GM18519 (cell line): ENCODE measurements at regions not wholly inside any gene's neighbourhood (a gene's known extent, or its start where the extent isn't known, plus 50 kb on each side); places are given as distances from the start of the nearest gene placed in this dataset.
"Not testable (repeated sequence)": the region's sequence is repeated elsewhere in the genome, so short reads cannot be mapped to it uniquely, and the experiment has no call there.

Source experiments
- ATAC-seq: cut with Tn5 transposase; IDR thresholded peaks from one replicate; pipeline ENCODE4 v1.9.1; 2021; ENCODE audit warnings: mild to moderate bottlenecking, moderate library complexity; ENCODE audit not compliant: unreplicated experiment, low FRiP score

DNA sequence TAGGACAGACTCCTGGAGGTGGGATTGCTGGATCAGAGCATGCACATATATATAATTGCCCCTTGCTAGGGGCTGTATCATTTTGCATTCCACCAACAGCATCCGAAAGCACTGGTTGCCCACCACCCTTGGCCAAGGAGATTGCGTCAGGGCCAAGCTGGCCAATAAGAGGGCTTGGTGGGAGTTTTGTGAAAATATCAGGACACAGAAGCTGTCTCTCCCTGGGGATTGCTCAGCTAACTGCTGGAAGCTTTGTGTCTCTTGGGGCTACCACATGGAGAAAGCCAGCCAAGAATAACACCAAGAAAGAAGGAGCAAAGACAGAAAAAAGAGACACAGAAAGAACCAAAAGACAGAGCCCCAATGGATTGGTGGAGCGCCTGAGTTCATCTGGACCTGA, 90.6 kb upstream of the RALGAPA2 start:
- ATAC-seq, result no peak

DNA sequence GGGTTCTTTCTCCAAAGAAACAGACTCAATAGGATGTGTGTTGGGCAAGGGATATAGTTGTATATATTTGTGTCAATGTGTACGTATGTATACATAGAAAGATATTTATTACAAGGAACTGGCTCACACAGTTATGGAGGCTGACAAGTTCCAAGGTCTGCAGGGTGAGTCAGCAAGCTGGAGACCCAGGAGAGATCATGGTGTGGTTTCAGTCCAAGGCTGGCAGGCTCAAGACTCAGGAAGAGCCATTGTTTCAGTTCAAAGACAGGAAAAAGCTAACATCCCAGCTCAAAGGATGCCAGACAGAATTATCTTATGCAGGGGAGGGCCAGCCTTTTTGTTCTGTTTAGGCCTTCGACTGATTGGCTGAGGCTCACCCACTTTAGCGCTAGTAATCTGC, 89.9 kb upstream of the RALGAPA2 start:
- ATAC-seq, result no peak

DNA sequence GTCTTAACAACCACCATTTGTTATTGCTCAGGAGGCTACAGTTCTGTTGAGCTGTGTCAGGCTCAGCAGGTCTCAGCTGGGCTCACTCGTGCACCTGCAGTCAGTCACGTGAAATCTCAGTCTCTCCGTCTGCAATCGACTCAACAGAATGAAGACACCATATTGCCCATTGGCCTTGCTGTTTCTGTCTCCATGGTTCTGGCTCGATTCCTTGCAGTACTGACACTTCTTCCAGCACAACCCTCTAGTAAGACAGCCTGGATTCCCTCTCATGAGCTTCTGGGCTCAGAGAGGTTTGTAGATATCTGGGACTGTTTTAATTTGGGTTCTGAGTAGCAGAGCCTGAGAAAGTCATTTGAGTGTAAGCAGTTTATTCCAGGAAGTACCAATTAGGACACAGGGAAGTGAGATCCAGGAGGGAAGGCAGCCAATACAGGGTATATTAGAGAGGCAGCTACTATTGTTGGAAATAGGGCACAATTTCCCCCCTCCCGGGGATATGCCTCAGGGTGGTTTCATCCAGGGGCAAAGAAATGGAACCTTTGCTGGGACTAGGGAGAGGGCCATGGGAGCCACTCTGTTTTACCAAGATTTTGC, 87.4 kb upstream of the RALGAPA2 start:
- no peak for ATAC-seq

DNA sequence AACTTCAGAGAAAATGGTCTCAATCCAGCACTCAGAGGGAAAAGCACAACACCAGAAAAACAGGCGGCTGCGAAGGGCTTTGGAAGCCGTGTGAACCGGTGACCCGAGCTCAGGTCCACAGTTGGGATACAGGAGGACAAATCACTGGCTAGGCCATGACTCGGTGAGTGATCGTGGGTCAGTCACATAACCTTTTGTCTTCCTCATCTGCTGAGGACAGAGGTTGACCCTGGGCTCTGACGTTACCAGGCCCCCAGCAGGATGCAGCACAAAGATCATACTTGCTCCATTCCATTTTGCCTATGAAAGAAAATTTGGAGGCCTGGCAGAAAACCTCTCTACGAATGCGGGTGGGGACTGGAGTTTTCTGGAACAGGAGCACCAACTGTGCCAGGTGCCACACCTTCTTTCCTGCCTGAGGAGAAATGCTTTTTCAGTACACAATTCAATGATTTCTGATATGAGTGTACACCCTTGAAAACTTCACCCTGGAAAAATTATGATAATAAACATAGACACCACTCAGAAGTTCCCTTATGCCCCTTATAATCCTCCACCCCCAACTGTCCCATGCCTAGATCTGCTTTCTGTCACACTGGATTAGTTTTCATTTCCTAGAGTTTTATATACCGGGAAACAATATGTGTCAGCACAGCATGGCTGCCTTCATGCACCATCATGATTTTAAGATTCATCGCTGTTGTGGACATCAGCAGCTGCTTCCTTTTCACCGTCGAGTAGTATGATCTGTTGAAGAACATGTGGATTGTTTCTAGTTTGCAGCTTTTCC, 85.3 kb upstream of the RALGAPA2 start:
- ATAC-seq, result no peak

DNA sequence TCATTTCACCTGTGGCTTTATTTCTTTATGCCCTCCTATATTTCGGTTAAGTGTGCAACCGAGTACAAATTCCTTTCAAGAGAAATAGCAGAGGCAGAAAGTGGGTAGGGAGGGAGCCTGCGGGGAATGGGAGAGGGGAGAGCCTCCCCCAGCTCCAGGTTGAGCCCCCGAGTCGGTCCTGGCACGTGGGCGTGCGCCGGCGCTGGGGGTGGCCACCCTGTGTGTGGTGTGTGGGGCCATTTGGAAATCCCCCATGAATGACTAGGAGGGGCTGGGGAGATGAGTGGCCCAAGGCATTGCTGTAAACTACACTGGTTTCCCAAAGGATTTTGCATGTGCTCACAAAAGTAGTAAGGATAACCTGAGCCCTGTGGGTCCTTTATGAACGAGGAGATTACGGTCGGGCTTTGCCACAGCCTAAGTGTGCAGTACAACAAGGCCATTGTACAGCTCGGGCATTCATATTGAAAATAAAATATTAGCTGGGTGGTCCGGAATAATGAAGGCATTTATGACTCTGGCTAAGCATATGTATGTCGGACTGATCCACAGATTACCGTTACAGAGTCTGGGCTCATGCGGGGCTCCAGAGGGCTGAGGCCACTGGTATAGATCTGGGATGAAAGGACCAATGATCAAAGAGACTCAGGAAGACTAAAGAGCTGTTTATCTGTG, 84.5 kb upstream of the RALGAPA2 start:
- no peak for ATAC-seq

DNA sequence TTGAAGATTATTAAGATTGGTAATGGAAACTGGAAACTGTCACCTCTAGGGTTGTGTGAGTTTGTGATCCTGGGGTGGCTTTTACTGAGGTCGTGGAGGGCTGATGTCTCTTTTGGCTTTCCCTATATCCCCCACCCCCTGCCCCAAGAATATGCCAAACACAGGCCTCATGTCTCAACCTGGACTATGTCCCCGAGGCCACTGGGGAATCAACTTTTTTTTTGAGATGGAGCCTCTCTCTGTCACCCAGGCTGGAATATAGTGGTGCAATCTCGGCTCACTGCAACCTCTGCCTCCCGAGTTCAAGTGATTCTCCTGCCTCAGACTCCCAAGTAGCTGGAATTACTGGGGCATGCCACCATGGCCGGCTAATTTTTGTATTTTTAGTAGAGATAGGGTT, 83.3 kb upstream of the RALGAPA2 start:
- ATAC-seq, result no peak

DNA sequence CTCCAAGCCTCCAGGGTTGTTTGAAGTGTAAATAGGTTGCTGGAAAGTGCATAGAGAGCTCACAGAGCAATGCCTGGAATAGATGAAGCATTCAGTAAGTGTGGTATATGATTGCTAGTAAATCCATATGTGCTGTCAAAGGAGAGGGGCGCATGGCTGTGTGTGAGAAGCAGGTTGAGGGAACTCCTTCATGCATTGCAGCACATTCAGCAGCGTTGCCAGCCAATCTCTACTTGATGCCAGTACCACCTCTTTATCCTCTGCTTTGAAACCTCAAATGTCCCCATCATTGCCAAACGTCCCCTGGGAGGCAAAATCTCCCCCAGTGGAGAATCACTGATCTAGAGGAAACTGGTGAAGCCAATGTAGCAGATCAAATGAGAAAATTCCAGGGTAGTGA, 82.7 kb upstream of the RALGAPA2 start:
- ATAC-seq, result no peak

DNA sequence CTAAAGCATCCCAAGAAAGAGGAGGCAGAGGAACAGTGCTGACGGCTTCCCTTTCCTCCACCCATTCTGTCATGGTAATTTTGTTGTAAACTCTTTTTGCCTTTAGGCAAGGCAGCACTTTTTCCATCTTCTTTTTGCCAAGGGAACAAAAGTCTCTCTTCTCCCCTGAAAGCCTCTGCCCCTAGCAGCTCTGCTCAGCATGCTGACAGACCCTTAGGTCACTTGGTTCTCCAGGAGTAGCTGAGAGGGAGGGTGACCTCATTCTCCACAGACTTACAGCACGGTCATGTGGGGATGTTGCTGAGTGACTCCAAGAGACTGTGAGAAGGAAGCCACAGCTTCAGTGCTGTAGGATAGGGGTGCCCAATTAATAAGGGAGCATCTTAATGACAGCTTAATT, 81.1 kb upstream of the RALGAPA2 start:
- ATAC-seq, result no peak

DNA sequence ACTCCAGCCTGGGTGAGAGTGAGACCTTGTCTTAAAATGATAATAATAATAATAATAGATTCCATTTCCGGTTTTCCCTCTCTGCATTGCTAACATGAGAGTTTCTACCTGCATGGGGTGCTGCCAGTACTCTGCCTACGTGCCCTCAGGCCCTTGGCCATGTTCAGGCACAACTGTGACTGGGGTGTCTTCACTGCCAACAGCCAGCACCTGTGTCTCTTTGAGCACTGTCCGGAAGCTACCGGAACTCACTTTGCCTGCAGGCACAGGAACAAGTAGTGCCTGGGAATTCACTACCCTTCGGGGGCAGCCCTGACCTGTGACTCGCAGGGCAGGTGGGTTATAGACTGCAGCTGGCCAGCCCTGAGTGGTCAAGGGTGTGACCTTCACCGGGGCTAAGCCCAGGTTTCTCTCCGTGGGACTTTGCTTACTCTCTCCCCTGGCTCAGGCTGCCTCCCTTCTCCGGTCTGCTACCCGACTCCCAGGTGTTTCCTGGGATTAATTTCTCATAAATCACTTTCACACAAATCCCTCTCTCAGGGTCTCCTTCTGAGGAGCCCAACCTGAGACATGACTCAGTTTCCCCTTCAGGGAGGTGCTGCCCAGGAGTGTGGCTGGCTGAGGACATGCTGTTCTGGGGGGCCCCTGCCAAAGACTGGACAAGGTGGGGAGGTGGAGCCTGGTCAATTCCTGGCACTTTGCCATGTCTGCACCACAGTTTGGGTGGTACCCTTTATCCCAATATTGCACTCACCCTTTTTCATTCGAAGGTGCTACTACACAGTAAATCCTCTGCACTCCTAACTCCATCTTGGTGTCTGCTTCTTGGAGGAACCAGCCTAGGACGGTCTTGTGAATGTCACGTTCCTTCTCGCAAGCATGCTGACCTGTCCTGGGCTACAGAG, 79.5 kb upstream of the RALGAPA2 start:
- no peak for ATAC-seq

DNA sequence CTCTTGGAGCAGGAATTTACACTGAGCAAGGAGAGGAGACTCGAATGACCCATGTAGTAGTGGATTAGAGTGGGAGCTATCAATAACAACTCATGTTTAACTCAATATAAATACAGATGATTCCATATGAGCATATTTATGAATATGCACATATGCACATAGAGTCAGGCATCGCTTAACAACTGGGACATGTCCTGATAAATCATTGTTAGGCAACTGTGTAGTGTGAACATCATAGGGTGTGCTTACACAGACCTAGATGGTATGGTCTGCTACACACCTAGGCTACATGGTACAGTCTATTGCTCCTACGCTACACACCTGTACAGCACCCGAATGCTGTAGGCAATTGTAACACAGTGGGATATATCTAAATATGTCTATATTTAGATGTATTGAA, 75.9 kb upstream of the RALGAPA2 start:
- ATAC-seq, result no peak

DNA sequence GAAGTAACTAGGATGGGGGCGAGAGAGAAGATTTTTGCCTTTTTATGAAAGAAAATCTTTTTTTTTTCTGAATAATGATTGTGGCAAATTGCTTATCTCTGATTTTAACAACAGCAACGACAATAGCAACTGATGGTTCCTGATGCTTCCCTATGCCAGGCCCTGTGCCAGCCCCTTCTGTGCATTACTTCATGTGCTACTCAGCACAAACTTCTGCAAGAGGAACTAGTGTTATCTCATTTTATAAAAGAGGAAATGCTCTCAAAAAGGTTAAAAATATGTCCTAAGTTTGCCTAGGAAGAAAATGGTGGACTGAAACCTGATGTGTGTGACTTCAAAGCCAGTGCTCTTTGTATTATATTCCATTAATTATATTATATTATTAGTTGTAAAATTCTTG, 74.0 kb upstream of the RALGAPA2 start:
- ATAC-seq, result no peak

DNA sequence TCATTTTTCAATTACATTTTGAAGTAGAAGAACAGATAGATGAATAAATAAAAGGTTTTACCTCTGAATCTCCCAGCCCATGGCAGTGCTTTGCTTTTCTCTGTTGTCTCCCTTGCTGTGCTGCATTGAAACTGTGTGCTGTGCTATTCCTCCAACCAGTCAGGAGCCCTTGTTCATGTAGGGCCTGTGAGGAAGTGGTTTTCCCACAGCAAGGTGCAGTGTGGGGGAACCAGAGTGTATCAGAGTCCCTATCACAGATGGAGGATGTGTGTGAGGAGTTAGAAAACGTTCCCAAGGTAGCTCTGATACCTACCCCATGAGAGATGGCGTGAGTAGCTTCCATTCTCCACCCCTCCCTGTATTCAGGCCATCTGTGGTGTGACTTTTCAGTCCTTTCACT, 72.8 kb upstream of the RALGAPA2 start:
- no peak for ATAC-seq

DNA sequence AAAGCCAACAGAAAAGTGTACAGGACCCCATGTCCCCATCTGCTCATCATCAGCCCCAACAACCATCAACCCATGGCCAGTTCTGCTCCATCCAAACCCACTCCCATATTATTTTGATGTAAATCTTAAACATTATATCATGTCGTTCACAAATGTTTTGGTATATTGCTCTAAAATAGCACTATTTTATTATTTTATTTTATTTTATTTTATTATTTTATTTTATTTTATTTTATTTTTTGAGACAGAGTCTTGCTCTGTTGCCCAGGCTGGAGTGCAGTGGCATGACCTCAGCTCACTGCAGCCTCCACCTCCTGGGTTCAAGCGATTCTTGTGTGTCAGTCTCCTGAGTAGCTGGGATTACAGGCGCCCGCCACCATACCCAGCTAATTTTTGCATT, 72.0 kb upstream of the RALGAPA2 start:
- ATAC-seq, result not testable (repeated sequence)

DNA sequence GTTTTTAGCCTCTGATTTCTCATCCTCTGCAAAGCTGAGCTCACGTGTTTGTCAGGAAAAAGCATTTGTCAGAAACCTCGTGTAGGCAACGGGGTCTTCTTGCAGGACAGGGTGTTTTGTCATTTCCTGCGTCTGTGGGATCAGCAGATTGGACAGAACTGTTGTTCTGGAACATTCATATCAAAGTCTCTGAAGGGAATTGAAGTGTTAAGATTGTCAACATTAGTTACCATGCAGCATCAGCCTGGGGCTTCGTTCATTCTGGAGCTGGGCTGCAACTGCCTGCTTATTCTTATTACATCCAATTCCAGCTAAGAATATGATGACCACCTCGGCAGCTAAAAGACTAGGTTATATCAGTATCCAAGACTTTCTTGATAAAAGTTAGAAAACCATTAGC, 71.0 kb upstream of the RALGAPA2 start:
- ATAC-seq, result no peak

DNA sequence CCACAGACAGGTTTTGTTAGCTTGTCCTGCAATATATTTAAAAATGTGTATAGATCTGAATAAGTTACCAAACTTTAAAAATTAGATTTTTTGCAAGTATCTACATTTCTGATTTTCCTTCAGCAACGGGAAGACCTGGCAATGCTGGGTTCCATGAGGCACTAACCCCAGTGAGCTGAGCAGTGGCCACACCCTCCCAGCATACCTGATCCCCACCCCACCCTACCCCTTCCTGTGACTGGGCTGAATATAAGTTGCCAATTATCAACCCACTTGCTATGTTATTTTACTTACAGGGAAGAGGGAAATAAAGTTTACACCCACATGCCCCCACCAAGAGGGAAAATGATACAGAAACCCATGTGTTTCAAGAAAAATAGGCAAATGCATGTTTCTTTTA, 70.3 kb upstream of the RALGAPA2 start:
- ATAC-seq, result no peak

DNA sequence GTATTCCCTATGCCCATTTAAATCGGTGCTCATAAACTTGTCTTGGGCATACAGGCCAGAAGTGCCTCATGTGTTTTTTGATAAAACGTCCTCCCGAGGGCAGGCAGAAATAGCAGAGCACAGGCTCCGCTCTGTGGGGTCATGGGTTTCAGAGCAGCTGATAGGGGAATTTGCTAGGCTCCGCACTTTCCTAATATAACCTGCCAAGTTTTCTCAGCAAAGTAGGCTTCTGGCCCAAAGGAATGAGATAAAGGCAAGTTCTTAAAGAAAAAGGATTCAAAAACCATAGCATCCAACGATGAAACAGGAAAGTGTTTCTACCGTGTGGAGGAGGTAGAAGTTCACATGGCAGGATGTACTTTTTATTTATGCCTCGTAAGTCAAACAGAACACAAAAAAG, 69.8 kb upstream of the RALGAPA2 start:
- ATAC-seq, result no peak

DNA sequence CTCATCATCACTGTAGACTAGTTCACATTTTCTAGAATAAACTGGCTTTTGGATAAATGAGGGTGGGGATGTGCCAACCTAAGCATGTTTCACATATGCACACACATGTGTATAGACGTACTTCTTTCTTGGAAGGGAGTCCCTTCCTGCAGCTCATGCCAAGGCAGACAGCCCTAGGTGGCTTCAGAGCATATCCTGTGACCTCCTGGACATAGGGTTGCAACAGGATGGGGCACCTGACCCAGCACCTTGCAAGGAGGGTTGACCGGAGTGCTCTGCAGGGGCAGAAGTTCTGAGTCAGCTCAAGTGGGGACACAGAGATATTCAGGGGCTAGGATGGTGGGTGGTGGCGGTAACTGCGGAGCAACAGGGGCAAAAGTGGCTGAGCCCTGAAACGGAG, 68.6 kb upstream of the RALGAPA2 start:
- ATAC-seq, result no peak

DNA sequence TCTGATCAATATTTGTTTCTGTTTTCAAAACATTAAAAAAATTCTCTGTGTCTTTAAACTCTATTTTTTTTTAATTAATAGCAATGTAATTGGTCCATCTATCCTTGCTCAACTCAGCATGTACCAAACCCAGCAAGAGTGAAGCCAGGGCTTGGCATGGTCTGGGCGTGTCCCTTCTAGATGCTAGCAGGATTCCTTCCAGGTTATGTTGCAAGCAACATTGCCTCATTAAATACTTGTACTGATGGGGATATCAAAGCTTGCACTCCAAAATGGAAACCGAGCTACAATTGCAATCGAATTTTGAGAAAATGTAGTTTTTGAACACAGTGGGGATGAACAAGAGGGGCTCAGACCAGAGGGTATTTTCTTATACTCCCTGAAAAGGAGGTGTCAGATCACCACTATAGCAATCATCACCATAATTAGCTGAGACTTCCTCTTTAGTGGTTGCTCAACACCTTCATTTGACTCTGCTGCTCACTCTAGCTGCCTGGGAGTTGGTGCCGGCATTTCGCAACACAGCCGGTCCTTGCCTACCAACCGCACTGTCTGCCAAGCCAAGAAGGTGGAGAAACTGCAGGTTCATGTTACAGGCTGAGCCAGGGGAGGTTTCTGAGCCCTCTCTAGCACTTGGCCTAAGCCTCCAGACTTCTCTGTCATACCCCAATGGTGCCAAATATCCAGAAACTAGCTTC, 67.8 kb upstream of the RALGAPA2 start:
- no peak for ATAC-seq

DNA sequence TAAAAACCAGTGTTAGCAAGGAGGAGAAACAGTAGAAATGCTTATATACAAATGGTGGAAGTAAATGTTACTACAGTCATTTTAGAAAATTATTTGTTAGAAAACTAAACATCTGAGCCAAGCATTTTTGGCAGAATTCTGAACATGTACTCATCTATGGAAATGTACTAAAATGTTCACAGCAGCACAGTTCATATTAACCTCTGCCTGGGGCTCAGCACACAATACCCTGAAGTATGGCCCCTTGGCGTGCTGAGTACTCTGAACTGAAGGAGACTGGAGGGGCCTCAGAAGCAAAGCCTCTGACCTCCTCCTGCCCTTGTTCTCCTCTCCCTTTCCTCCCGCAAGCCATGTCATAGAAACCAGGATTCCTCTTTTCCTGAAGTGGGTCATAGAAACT, 66.2 kb upstream of the RALGAPA2 start:
- ATAC-seq, result no peak

DNA sequence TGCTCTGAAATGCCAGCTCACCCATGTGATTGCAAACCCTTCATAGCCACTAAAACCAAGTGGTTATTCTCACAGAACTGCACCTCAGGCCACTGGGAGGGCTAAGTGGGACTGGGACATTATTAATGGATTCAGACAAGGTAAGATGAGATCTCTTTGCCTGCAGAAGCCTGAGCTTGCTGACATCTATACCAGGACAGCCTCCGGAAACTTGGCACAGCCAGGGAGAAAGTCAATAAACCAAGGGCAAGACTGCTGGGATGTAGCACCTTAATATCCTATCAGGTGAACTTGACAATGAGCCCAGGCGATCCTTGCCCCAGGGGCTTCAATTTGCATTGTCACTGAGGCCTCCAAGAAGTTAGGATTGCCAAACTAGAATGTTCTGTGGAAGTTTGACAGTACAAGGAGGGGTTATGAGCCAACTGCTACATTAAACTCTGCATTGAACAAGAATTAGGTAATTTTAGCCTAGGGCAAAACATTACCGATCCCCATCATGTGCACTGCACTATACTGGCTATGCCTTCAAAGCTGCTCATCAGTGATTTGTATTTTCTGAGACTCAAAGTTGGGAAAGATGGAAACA, 60.1 kb upstream of the RALGAPA2 start:
- no peak for ATAC-seq
